ENCODE measurements at regions not wholly inside any gene's neighbourhood (a gene's known extent, or its start where the extent isn't known, plus 50 kb on each side); places are given as distances from the start of the nearest gene placed in this dataset.

DNA sequence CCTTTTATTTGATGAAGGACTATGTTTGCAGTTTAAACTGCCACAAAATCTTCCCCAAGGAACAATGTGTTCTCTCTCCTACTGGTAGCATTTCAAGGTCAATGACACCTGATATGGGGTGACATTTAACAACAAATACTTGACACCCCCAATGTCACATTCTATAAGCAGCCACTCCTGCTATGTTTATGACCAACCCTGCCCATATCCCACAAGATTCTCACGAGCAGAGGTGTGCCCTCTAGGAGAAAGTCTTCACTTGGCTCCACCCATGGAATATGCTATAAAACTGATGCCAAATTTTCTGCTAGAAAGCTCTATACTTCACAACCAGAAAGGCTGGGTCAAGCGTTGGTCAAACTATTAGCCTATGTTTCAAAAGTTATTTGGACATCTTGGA, 105.6 kb upstream of the ARID2 start:
- no peak for TF ChIP-seq CTCF (conservative IDR thresholded peaks at IDR 0.05)
- TF ChIP-seq ZFX (IDR thresholded peaks at IDR 0.05), result no peak
